Thyroid gland (tissue), 4 donors: ENCODE measurements at regions not wholly inside any gene's neighbourhood (a gene's known extent, or its start where the extent isn't known, plus 50 kb on each side); places are given as distances from the start of the nearest gene placed in this dataset.

ENCODE experiments used
- DNase-seq, 2 donors: peaks; one replicate each; pipeline ENCODE4 v3.0.0-alpha.2; 2019
- H3K27ac ChIP-seq, 3 donors: fragments of 200-600 bp; sonication (generic); 1 replicate in 2 of 3; 2 replicates in 1 of 3; pipeline ENCODE4 v1.5.1; 2016 to 2019; ENCODE audit warnings: mild to moderate bottlenecking in 1 of 3, moderate library complexity in 1 of 3
- H3K27me3 ChIP-seq: fragments of 200-600 bp; sonication (generic); one replicate; pipeline ENCODE4 v1.5.1; 2019
- H3K36me3 ChIP-seq, 2 donors: fragments of 200-600 bp; sonication (generic); one replicate each; pipeline ENCODE4 v1.5.1; 2016 to 2019
- H3K4me1 ChIP-seq, 2 donors: fragments of 200-600 bp; sonication (generic); one replicate each; pipeline ENCODE4 v1.5.1; 2017 to 2019
- H3K4me3 ChIP-seq, 3 donors: fragments of 200-600 bp; sonication (generic); replicated peaks in 1 of 3; 1 replicate in 2 of 3; 2 replicates in 1 of 3; pipeline ENCODE4 v1.5.1; 2016; ENCODE audit warnings: mild to moderate bottlenecking in 1 of 3
- H3K9me3 ChIP-seq: fragments of 200-600 bp; sonication (generic); one replicate; pipeline ENCODE4 v1.5.1; 2017
- CTCF ChIP-seq, 6 experiments: fragments of 200-600 bp in 3 of 6; fragments of 450-650 bp in 3 of 6; sonication (generic) in 3 of 6; IDR thresholded peaks; one replicate each; pipeline ENCODE4 v1.5.1; 2016 to 2019; ENCODE audit warnings: antibody characterized with exemption in 6 of 6, mild to moderate bottlenecking in 2 of 6, inconsistent platforms in 1 of 6, moderate library complexity in 1 of 6
- POLR2A ChIP-seq, 2 donors: fragments of 450-650 bp; IDR thresholded peaks; one replicate each; pipeline ENCODE4 v1.6.1; 2017; ENCODE audit warnings: antibody characterized with exemption in 2 of 2, mild to moderate bottlenecking in 2 of 2, moderate library complexity in 1 of 2
- WGBS, 2 donors: methylation state at CpG; one replicate each; pipeline ENCODE4 v1.1.5; 2017; 5-methylcytosine and 5-hydroxymethylcytosine counted together
- intact Hi-C: fragments of 100-400 bp; cut with DNase I; formaldehyde crosslinking; loops from one replicate; pipeline ENCODE4 v1.15.1; 2023

GRCh38 chr6:146904596-146904995, 299.6 kb upstream of the STXBP5 start:
- 84 to 90% methylated on average over 6 of the region's 6 CpGs for WGBS, 2 donors
- Histone ChIP-seq H3K4me1 (no peaks in the 10 kb centered on the region), H3K4me3 (no peak overlapping the region), H3K27me3 (no peaks in the 10 kb centered on the region), H3K27ac (no peak overlapping the region), H3K36me3 (no peaks in the 10 kb centered on the region), H3K9me3 (no peaks in the 10 kb centered on the region)
- DNase-seq = no peak
- intact Hi-C loops = no loop called here
- TF ChIP-seq POLR2A (IDR thresholded peaks at IDR 0.05) = no peak
- no peak for TF ChIP-seq CTCF (IDR thresholded peaks at IDR 0.05)

- Histone ChIP-seq H3K9me3 (no peaks in the 10 kb centered on the region), H3K4me3 (no peak overlapping the region), H3K36me3 (no peaks in the 10 kb centered on the region), H3K4me1 (no peaks in the 10 kb centered on the region), H3K27me3 (no peaks in the 10 kb centered on the region), H3K27ac (no peak overlapping the region)
- peak; percentile 33 to 50 for DNase-seq
- no peak for TF ChIP-seq CTCF (IDR thresholded peaks at IDR 0.05)
- TF ChIP-seq POLR2A (IDR thresholded peaks at IDR 0.05) = no peak
- intact Hi-C loops = no loop called here
Observed at GRCh38 chr6:146905181-146905704, 299.0 kb upstream of the STXBP5 start.

- H3K27me3 ChIP-seq = no peaks in the 10 kb centered on the region
- DNase-seq = no peak
- intact Hi-C loops = no loop called here
- no peak for TF ChIP-seq POLR2A (IDR thresholded peaks at IDR 0.05)
- TF ChIP-seq CTCF (IDR thresholded peaks at IDR 0.05) = no peak
- H3K4me1 ChIP-seq = peaks cover 1 to 4% of the 10 kb centered on the region in 2 donors
- H3K27ac ChIP-seq = no peak overlapping the region
- H3K9me3 ChIP-seq = no peaks in the 10 kb centered on the region
- no peaks in the 10 kb centered on the region for H3K36me3 ChIP-seq
- WGBS, 2 donors = 78 to 88% methylated on average over 4 of the region's 4 CpGs
- H3K4me3 ChIP-seq = no peak overlapping the region
Observed at GRCh38 chr6:146908786-146909185, 295.4 kb upstream of the STXBP5 start.

- no peak for DNase-seq
- H3K27me3 ChIP-seq = no peaks in the 10 kb centered on the region
- 68 to 72% methylated on average over 2 of the region's 2 CpGs for WGBS, 2 donors
- TF ChIP-seq POLR2A (IDR thresholded peaks at IDR 0.05) = no peak
- no peak for TF ChIP-seq CTCF (IDR thresholded peaks at IDR 0.05)
- intact Hi-C loops = no loop called here
- no peaks in the 10 kb centered on the region for H3K9me3 ChIP-seq
- H3K4me3 ChIP-seq = no peak overlapping the region
- no peaks in the 10 kb centered on the region for H3K36me3 ChIP-seq
- H3K27ac ChIP-seq = no peak overlapping the region
- H3K4me1 ChIP-seq = peaks cover 7 to 8% of the 10 kb centered on the region in 2 donors
Observed at GRCh38 chr6:146909376-146909775, 294.8 kb upstream of the STXBP5 start.

- Histone ChIP-seq H3K4me3 (no peak overlapping the region), H3K4me1 (peaks cover 12 to 13% of the 10 kb centered on the region in 2 donors), H3K36me3 (no peaks in the 10 kb centered on the region), H3K9me3 (no peaks in the 10 kb centered on the region), H3K27ac (no peak overlapping the region), H3K27me3 (no peaks in the 10 kb centered on the region)
- no peak for DNase-seq
- intact Hi-C loops = no loop called here
- WGBS, 2 donors = 64 to 69% methylated on average over 2 of the region's 2 CpGs
- TF ChIP-seq POLR2A (IDR thresholded peaks at IDR 0.05) = no peak
- TF ChIP-seq CTCF (IDR thresholded peaks at IDR 0.05) = no peak
Observed at GRCh38 chr6:146909886-146910285, 294.3 kb upstream of the STXBP5 start.
